VCaP (cell line): ENCODE measurements at regions not wholly inside any gene's neighbourhood (a gene's known extent, or its start where the extent isn't known, plus 50 kb on each side); places are given as distances from the start of the nearest gene placed in this dataset.

Experiments
- H3K27ac ChIP-seq: fragments of 450-650 bp; 2 replicates; pipeline ENCODE4 v1.5.1; 2017
- CTCF ChIP-seq: fragments of 450-650 bp; conservative IDR thresholded peaks from 2 replicates; pipeline ENCODE4 v1.5.1; 2017; ENCODE audit warnings: mild to moderate bottlenecking, moderate library complexity

- H3K27ac ChIP-seq: no peak overlapping the region
- TF ChIP-seq CTCF: no peak
Measured at GRCh38 chr1:222325506-222325905, 222.4 kb downstream of the HHIPL2 start.

- no peak overlapping the region for H3K27ac ChIP-seq
- TF ChIP-seq CTCF: no peak
Measured at GRCh38 chr1:222314839-222315238, 233.1 kb downstream of the HHIPL2 start.

- no peak for TF ChIP-seq CTCF
- H3K27ac ChIP-seq: no peak overlapping the region
Measured at GRCh38 chr1:222310836-222311235, 237.1 kb downstream of the HHIPL2 start.

- no peak for TF ChIP-seq CTCF
Measured at GRCh38 chr1:222307621-222308020, 240.3 kb downstream of the HHIPL2 start.

GRCh38 chr1:222306512-222306911 lies 241.4 kb downstream of the HHIPL2 start:
- TF ChIP-seq CTCF: no peak
- no peak overlapping the region for H3K27ac ChIP-seq

More at GRCh38 chr1:222307621-222308020, 240.3 kb downstream of the HHIPL2 start:
- no peak overlapping the region for H3K27ac ChIP-seq

- no peak overlapping the region for H3K27ac ChIP-seq
- TF ChIP-seq CTCF: no peak
Measured at GRCh38 chr1:222306011-222306410, 241.9 kb downstream of the HHIPL2 start.

GRCh38 chr1:222301652-222302051 lies 246.3 kb downstream of the HHIPL2 start:
- no peak overlapping the region for H3K27ac ChIP-seq
- no peak for TF ChIP-seq CTCF

- no peak for TF ChIP-seq CTCF
- H3K27ac ChIP-seq: no peak overlapping the region
Measured at GRCh38 chr1:222299524-222299923, 248.4 kb downstream of the HHIPL2 start.
